PC-9 (cell line): ENCODE measurements at regions not wholly inside any gene's neighbourhood (a gene's known extent, or its start where the extent isn't known, plus 50 kb on each side); places are given as distances from the start of the nearest gene placed in this dataset.

Experiments used
- EZH2 ChIP-seq: fragments of 200-600 bp; sonication (generic); IDR thresholded peaks from 2 replicates; pipeline ENCODE4 v1.8.0; 2017; ENCODE audit warnings: antibody characterized with exemption, low read depth
- TF ChIP-seq, protein P1 (sequence below): fragments of 200-600 bp; sonication (generic); conservative IDR thresholded peaks from 2 replicates; pipeline ENCODE4 v1.6.1; 2017; ENCODE audit warnings: mixed run types, antibody characterized with exemption, mild to moderate bottlenecking, moderate library complexity

DNA sequence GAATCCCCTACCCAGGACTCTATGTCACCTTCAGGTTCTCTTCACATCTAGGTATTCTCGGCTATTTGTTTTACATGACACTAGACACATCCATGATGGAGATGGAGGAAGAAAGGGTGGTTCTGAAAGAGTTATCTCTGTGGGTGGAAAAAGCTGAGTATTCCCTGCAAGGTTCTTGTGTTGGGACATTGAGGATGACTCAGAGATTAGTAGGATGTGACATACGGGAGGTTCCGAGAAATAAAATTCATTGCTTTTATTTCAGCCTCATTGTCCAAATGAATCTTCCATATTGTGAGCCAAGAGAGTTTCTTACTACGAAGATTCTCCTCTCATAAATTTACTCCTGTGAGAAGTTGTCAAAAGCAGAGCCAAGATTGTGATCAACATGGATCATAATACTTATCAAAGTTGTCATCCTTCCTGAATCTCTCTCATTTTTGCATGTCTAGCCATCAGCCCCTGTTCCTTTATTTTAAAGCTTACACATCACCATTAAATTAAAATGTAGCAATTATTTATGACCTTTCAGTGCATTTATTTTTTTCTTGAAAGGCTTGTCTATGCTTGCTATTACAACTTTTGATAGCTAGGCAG is 370.0 kb downstream of the PSAT1 start:
- TF ChIP-seq, protein P1, sequence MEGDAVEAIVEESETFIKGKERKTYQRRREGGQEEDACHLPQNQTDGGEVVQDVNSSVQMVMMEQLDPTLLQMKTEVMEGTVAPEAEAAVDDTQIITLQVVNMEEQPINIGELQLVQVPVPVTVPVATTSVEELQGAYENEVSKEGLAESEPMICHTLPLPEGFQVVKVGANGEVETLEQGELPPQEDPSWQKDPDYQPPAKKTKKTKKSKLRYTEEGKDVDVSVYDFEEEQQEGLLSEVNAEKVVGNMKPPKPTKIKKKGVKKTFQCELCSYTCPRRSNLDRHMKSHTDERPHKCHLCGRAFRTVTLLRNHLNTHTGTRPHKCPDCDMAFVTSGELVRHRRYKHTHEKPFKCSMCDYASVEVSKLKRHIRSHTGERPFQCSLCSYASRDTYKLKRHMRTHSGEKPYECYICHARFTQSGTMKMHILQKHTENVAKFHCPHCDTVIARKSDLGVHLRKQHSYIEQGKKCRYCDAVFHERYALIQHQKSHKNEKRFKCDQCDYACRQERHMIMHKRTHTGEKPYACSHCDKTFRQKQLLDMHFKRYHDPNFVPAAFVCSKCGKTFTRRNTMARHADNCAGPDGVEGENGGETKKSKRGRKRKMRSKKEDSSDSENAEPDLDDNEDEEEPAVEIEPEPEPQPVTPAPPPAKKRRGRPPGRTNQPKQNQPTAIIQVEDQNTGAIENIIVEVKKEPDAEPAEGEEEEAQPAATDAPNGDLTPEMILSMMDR, result no peak
- TF ChIP-seq EZH2, result no peak
